GM12878 (cell line): ENCODE measurements at regions not wholly inside any gene's neighbourhood (a gene's known extent, or its start where the extent isn't known, plus 50 kb on each side); places are given as distances from the start of the nearest gene placed in this dataset.

Experiments
- ATAC-seq: fragments of 200-7000 bp; cut with Tn5 transposase; 3 replicates; pipeline ENCODE4 v1.9.1; 2020; ENCODE audit warnings: mild to moderate bottlenecking, moderate library complexity
- BruUV-seq: library from RNA; stranded (reverse); fragments of 400-500 nt; replicated peaks from 2 replicates; lab custom pipeline; 2021; lab: Mats Ljungman, UMichigan
- CTCF ChIA-PET: fragments of 300-600 bp; sonication (Branson Sonifier 250); formaldehyde crosslinking; extraction: SDS; loops from one replicate; lab custom pipeline; 2021; ENCODE audit warnings: inconsistent platforms; lab: Yijun Ruan, JAX
- POLR2A ChIA-PET: fragments of 350-600 bp; formaldehyde crosslinking; extraction: SDS; loops from one replicate; lab custom pipeline; 2021; ENCODE audit warnings: inconsistent platforms; lab: Charles Lee
- RAD21 ChIA-PET: fragments of 300-600 bp; sonication (Branson Sonifier 250); formaldehyde crosslinking; loops from one replicate; lab custom pipeline; 2023; ENCODE audit warnings: antibody characterized with exemption; ENCODE audit not compliant: unreplicated experiment; lab: Charles Lee
- SMC1A ChIA-PET: fragments of 300-600 bp; sonication (Branson Sonifier 250); formaldehyde crosslinking; loops from one replicate; lab custom pipeline; 2023; ENCODE audit not compliant: unreplicated experiment, uncharacterized antibody; lab: Charles Lee
- DNase-seq: peaks from one replicate; pipeline ENCODE4 v3.0.0-alpha.2; 2011; ENCODE audit warnings: low read depth, low spot score
- FAIRE-seq: peaks from 3 replicates; lab custom pipeline; 2011; peaks lifted over from hg19 to GRCh38; lab: Jason Lieb, UNC
- H2AFZ ChIP-seq: 2 replicates; pipeline ENCODE4 v1.6.0; 2011; ENCODE audit warnings: low read depth, low read length, control low read depth; ENCODE audit not compliant: control insufficient read depth
- H3K27ac ChIP-seq: 2 replicates; pipeline ENCODE4 v1.5.1; 2011; ENCODE audit warnings: control low read depth; ENCODE audit not compliant: control insufficient read depth, insufficient read depth
- H3K27me3 ChIP-seq, 2 experiments: replicated peaks in 1 of 2; 2 replicates each; pipeline versions ENCODE4 v1.6.0 to v1.6.1; 2011; ENCODE audit warnings: low read length in 1 of 2; ENCODE audit not compliant: control insufficient read depth in 2 of 2, insufficient read depth in 2 of 2
- H3K36me3 ChIP-seq, 2 experiments: 2 replicates each; pipeline ENCODE4 v1.5.1; 2011; ENCODE audit warnings: low read length in 1 of 2; ENCODE audit not compliant: control insufficient read depth in 2 of 2, insufficient read depth in 2 of 2
- H3K4me1 ChIP-seq: 2 replicates; pipeline ENCODE4 v1.6.1; 2011; ENCODE audit warnings: mild to moderate bottlenecking, low read length, moderate library complexity, mixed read lengths; ENCODE audit not compliant: control insufficient read depth, insufficient read depth
- H3K4me2 ChIP-seq: 2 replicates; pipeline ENCODE4 v1.6.0; 2011; ENCODE audit warnings: control low read depth; ENCODE audit not compliant: control insufficient read depth, insufficient read depth
- H3K4me3 ChIP-seq: fragments of 200-600 bp; sonication (generic); 2 replicates; pipeline ENCODE4 v1.5.1; 2016
- H3K79me2 ChIP-seq: 2 replicates; pipeline ENCODE4 v1.6.0; 2011; ENCODE audit warnings: low read length; ENCODE audit not compliant: control insufficient read depth, insufficient read depth
- H3K9ac ChIP-seq: 2 replicates; pipeline ENCODE4 v1.8.0; 2011; ENCODE audit warnings: low read length, control low read depth, mixed read lengths; ENCODE audit not compliant: control insufficient read depth, insufficient read depth
- H3K9me3 ChIP-seq: replicated peaks from 3 replicates; pipeline ENCODE4 v1.5.1; 2011; ENCODE audit warnings: mild to moderate bottlenecking, low read length; ENCODE audit not compliant: control insufficient read depth, insufficient read depth
- H4K20me1 ChIP-seq: 2 replicates; pipeline ENCODE4 v1.6.0; 2011; ENCODE audit not compliant: control insufficient read depth, insufficient read depth
- CHD2 ChIP-seq: IDR thresholded peaks from 2 replicates; pipeline ENCODE4 v1.6.1; 2011; ENCODE audit warnings: low read depth, low read length, improper control_type of control experiment, borderline replicate concordance
- ESRRA ChIP-seq: IDR thresholded peaks from 2 replicates; pipeline ENCODE4 v1.6.1; 2012; ENCODE audit warnings: mild to moderate bottlenecking, low read length, improper control_type of control experiment
- GATAD2B ChIP-seq: fragments of 450-650 bp; conservative IDR thresholded peaks from 2 replicates; pipeline ENCODE4 v1.6.1; 2017; ENCODE audit warnings: low read depth, mild to moderate bottlenecking, moderate library complexity
- NBN ChIP-seq: fragments of 450-650 bp; IDR thresholded peaks from 2 replicates; pipeline ENCODE4 v1.6.1; 2016
- POLR2AphosphoS5 ChIP-seq: IDR thresholded peaks from 2 replicates; pipeline ENCODE4 v1.6.1; 2011; ENCODE audit warnings: mild to moderate bottlenecking, low read length, inconsistent platforms
- RAD51 ChIP-seq: fragments of 450-650 bp; IDR thresholded peaks from 2 replicates; pipeline ENCODE4 v1.6.1; 2016; ENCODE audit warnings: moderate library complexity, mild to moderate bottlenecking, inconsistent platforms
- ZBTB11 ChIP-seq: fragments of 450-650 bp; formaldehyde crosslinking; IDR thresholded peaks from 2 replicates; pipeline ENCODE4 v1.5.0; 2022; ENCODE audit warnings: mild to moderate bottlenecking, missing genetic modification characterization
- ZNF24 ChIP-seq: fragments of 450-650 bp; IDR thresholded peaks from 2 replicates; pipeline ENCODE4 v1.6.1; 2017; ENCODE audit warnings: antibody characterized with exemption, mild to moderate bottlenecking
- WGBS: methylation state at CpG from one replicate; pipeline ENCODE4 v1.1.6; 2016; ENCODE audit warnings: low lambda C conversion rate; ENCODE audit not compliant: insufficient replicate concordance, insufficient coverage; ENCODE audit errors: missing lambda C conversion rate; 5-methylcytosine and 5-hydroxymethylcytosine counted together
- in situ Hi-C: fragments of 300-500 bp; cut with MboI; formaldehyde crosslinking; loops from 9 replicates; pipeline ENCODE4 v1.14.3; 2018; ENCODE audit warnings: mixed read lengths
- intact Hi-C: fragments of 100-400 bp; cut with micrococcal nuclease; formaldehyde crosslinking; loops from one replicate; pipeline ENCODE4 v1.14.2; 2022; ENCODE audit not compliant: unreplicated experiment
- TF ChIP-seq, protein P1 (sequence below): fragments of 450-650 bp; formaldehyde crosslinking; IDR thresholded peaks from 2 replicates; pipeline ENCODE4 v1.4.0; 2022; ENCODE audit warnings: mild to moderate bottlenecking, moderate library complexity
- TF ChIP-seq, protein P2 (sequence below): fragments of 450-650 bp; conservative IDR thresholded peaks from 2 replicates; pipeline ENCODE4 v1.6.1; 2017; ENCODE audit warnings: mild to moderate bottlenecking, moderate library complexity

- in situ Hi-C loops (no loop called here), intact Hi-C loops (no loop called here)
- DNase-seq, result no peak
- TF ChIP-seq ZBTB11 (CRISPR knock-in tag) (no peak), GATAD2B (no peak)
- no TSS peak for BruUV-seq
- ChIA-PET CTCF (no interaction called here), POLR2A (no interaction called here), SMC1A (no interaction called here), RAD21 (no interaction called here)
- no peak overlapping the region for H3K27ac ChIP-seq
- H3K9ac ChIP-seq, result no peak overlapping the region
- no peaks in the 10 kb centered on the region for H3K79me2 ChIP-seq
- H3K9me3 ChIP-seq, result no peaks in the 10 kb centered on the region
- ATAC-seq, result no peak
- H4K20me1 ChIP-seq, result no peaks in the 10 kb centered on the region
- H3K4me2 ChIP-seq, result no peak overlapping the region
- no peak for FAIRE-seq
- no peak overlapping the region for H2AFZ ChIP-seq
- no peaks in the 10 kb centered on the region for H3K4me1 ChIP-seq
- H3K27me3 ChIP-seq, result no peaks in the 10 kb centered on the region; a peak in 1 of 4 replicates
- H3K36me3 ChIP-seq, result no peaks in the 10 kb centered on the region
- no peak overlapping the region for H3K4me3 ChIP-seq
Observed at GRCh38 chr2:107282135-107282534, 396.2 kb upstream of the ST6GAL2 start.

GRCh38 chr2:107285621-107286299 is 399.8 kb upstream of the ST6GAL2 start:
- no peaks in the 10 kb centered on the region for H3K4me1 ChIP-seq
- H3K79me2 ChIP-seq, result no peaks in the 10 kb centered on the region
- BruUV-seq, result no TSS peak
- SMC1A ChIA-PET, result no interaction called here
- H3K9me3 ChIP-seq, result no peaks in the 10 kb centered on the region
- POLR2A ChIA-PET, result no interaction called here
- H3K36me3 ChIP-seq, result no peaks in the 10 kb centered on the region
- ATAC-seq (no peak), FAIRE-seq (no peak), DNase-seq (no peak)
- H3K4me3 ChIP-seq, result no peak overlapping the region
- no peaks in the 10 kb centered on the region for H3K27me3 ChIP-seq
- no peak overlapping the region for H3K27ac ChIP-seq
- H4K20me1 ChIP-seq, result no peaks in the 10 kb centered on the region
- RAD21 ChIA-PET, result no interaction called here
- in situ Hi-C loops (no loop called here), intact Hi-C loops (no loop called here)
- no peak overlapping the region for H2AFZ ChIP-seq
- H3K9ac ChIP-seq, result no peak overlapping the region
- no peak overlapping the region for H3K4me2 ChIP-seq
- 20% methylated on average over 3 of the region's 3 CpGs for WGBS
- CTCF ChIA-PET, result no interaction called here
- no peak for TF ChIP-seq ESRRA
- TF ChIP-seq ZNF24, result no peak
- no peak for TF ChIP-seq CHD2
- TF ChIP-seq NBN, result no peak
- no peak for TF ChIP-seq POLR2AphosphoS5
- TF ChIP-seq, protein P1, sequence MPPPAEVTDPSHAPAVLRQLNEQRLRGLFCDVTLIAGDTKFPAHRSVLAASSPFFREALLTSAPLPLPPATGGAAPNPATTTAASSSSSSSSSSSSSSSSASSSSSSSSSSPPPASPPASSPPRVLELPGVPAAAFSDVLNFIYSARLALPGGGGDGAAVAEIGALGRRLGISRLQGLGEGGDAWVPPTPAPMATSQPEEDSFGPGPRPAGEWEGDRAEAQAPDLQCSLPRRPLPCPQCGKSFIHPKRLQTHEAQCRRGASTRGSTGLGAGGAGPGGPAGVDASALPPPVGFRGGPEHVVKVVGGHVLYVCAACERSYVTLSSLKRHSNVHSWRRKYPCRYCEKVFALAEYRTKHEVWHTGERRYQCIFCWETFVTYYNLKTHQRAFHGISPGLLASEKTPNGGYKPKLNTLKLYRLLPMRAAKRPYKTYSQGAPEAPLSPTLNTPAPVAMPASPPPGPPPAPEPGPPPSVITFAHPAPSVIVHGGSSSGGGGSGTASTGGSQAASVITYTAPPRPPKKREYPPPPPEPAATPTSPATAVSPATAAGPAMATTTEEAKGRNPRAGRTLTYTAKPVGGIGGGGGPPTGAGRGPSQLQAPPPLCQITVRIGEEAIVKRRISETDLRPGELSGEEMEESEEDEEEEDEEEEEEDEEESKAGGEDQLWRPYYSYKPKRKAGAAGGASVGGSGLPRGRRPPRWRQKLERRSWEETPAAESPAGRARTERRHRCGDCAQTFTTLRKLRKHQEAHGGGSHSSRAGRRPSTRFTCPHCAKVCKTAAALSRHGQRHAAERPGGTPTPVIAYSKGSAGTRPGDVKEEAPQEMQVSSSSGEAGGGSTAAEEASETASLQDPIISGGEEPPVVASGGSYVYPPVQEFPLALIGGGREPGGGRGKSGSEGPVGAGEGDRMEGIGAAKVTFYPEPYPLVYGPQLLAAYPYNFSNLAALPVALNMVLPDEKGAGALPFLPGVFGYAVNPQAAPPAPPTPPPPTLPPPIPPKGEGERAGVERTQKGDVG (CRISPR knock-in tag), result no peak
- TF ChIP-seq RAD51, result no peak
- TF ChIP-seq, protein P2, sequence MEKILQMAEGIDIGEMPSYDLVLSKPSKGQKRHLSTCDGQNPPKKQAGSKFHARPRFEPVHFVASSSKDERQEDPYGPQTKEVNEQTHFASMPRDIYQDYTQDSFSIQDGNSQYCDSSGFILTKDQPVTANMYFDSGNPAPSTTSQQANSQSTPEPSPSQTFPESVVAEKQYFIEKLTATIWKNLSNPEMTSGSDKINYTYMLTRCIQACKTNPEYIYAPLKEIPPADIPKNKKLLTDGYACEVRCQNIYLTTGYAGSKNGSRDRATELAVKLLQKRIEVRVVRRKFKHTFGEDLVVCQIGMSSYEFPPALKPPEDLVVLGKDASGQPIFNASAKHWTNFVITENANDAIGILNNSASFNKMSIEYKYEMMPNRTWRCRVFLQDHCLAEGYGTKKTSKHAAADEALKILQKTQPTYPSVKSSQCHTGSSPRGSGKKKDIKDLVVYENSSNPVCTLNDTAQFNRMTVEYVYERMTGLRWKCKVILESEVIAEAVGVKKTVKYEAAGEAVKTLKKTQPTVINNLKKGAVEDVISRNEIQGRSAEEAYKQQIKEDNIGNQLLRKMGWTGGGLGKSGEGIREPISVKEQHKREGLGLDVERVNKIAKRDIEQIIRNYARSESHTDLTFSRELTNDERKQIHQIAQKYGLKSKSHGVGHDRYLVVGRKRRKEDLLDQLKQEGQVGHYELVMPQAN, result no peak
